IPS-20b (cell line): ENCODE measurements at regions not wholly inside any gene's neighbourhood (a gene's known extent, or its start where the extent isn't known, plus 50 kb on each side); places are given as distances from the start of the nearest gene placed in this dataset.
"Not testable (repeated sequence)": the region's sequence is repeated elsewhere in the genome, so short reads cannot be mapped to it uniquely, and the experiment has no call there.

ENCODE experiments used
- H3K27ac ChIP-seq: one replicate; pipeline ENCODE4 v1.5.1; 2013; ENCODE audit warnings: low read length
- H3K27me3 ChIP-seq: 2 replicates; pipeline ENCODE4 v1.6.1; 2013; ENCODE audit warnings: mild to moderate bottlenecking, low read length, inconsistent platforms; ENCODE audit not compliant: insufficient read depth
- H3K36me3 ChIP-seq: 2 replicates; pipeline ENCODE4 v1.6.1; 2013; ENCODE audit warnings: low read depth, mild to moderate bottlenecking, inconsistent platforms, low read length, moderate library complexity; ENCODE audit not compliant: insufficient read depth
- H3K4me1 ChIP-seq: 2 replicates; pipeline ENCODE4 v1.6.1; 2013; ENCODE audit warnings: mild to moderate bottlenecking, control low read depth, inconsistent platforms, low read length, moderate library complexity; ENCODE audit not compliant: insufficient read depth
- H3K4me3 ChIP-seq: 2 replicates; pipeline ENCODE4 v1.5.1; 2013; ENCODE audit warnings: mild to moderate bottlenecking, low read length, inconsistent platforms
- H3K9ac ChIP-seq: 2 replicates; pipeline ENCODE4 v1.6.1; 2013; ENCODE audit warnings: low read depth, mild to moderate bottlenecking, inconsistent platforms, low read length, moderate library complexity
- H3K9me3 ChIP-seq: 2 replicates; pipeline ENCODE4 v1.6.1; 2013; ENCODE audit warnings: mild to moderate bottlenecking, low read depth, low read length, inconsistent platforms; ENCODE audit not compliant: insufficient read depth

GRCh38 chr3:144815655-144816054, 844.0 kb downstream of the DIPK2A start:
- Histone ChIP-seq H3K4me3 (no peak overlapping the region), H3K36me3 (no peaks in the 10 kb centered on the region), H3K27me3 (no peaks in the 10 kb centered on the region), H3K27ac (no peak overlapping the region), H3K9ac (no peak overlapping the region), H3K9me3 (no peaks in the 10 kb centered on the region), H3K4me1 (peaks cover 2% of the 10 kb centered on the region; the same call in 1 of the 2 replicates)

DNA sequence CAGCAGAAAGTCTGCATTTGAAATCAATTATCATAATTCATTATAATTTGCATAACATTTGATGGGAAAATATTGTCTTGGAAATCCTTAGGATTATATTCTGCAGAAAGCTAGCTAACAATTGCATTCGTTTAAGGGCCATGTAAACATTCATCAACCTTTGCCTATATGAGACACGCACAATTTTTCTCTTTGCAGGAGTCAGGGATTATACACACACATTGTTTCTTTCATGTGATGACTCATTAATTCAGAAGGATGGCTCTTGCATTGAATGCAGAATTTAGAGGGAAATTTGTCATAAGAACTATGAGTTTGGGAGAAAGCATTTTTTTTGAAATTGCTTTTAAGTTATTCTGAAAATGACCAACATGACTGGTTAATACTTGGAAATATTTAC, 844.7 kb downstream of the DIPK2A start:
- H3K9me3 ChIP-seq: no peaks in the 10 kb centered on the region

DNA sequence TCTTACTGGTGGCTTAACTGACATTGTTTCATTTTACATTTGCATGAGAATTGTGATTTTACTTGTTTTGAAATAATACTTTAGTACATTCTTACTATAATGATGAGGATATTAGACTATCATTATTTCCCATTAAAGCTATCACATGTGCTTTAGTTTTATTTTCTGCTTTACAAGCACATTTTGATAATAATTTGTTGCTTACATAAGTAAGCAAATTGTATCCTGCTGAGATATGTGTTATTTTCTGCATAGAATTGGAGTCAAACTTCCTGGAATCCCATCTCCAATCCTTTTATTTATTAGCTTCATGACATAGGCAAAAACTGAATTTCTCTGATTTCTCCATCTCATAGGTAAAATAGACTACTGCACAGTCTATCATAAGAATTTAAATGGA, 847.4 kb downstream of the DIPK2A start:
- no peaks in the 10 kb centered on the region for H3K9me3 ChIP-seq
- H3K27me3 ChIP-seq: no peaks in the 10 kb centered on the region
- H3K27ac ChIP-seq: no peak overlapping the region
- no peak overlapping the region for H3K9ac ChIP-seq
- H3K4me3 ChIP-seq: no peak overlapping the region
- H3K4me1 ChIP-seq: peaks cover 2% of the 10 kb centered on the region; the same call in 1 of the 2 replicates
- H3K36me3 ChIP-seq: no peaks in the 10 kb centered on the region

More for the DNA sequence above, 844.7 kb downstream of the DIPK2A start:
- no peak overlapping the region for H3K9ac ChIP-seq
- no peaks in the 10 kb centered on the region for H3K27me3 ChIP-seq
- H3K27ac ChIP-seq: no peak overlapping the region
- H3K4me1 ChIP-seq: peaks cover 2% of the 10 kb centered on the region; the same call in 1 of the 2 replicates
- no peaks in the 10 kb centered on the region for H3K36me3 ChIP-seq
- H3K4me3 ChIP-seq: no peak overlapping the region

GRCh38 chr3:144820232-144820631, 848.6 kb downstream of the DIPK2A start:
- not testable (repeated sequence) for H3K4me1 ChIP-seq, H3K9ac ChIP-seq, H3K36me3 ChIP-seq, H3K9me3 ChIP-seq, H3K4me3 ChIP-seq, H3K27me3 ChIP-seq, H3K27ac ChIP-seq

GRCh38 chr3:144820726-144821125, 849.1 kb downstream of the DIPK2A start:
- Histone ChIP-seq H3K36me3 (no peaks in the 10 kb centered on the region), H3K9me3 (no peaks in the 10 kb centered on the region)

GRCh38 chr3:144821583-144821982, 850.0 kb downstream of the DIPK2A start:
- peaks cover 2% of the 10 kb centered on the region; the same call in 1 of the 2 replicates for H3K4me1 ChIP-seq
- no peak overlapping the region for H3K27ac ChIP-seq

More at GRCh38 chr3:144820726-144821125, 849.1 kb downstream of the DIPK2A start:
- peaks cover 2% of the 10 kb centered on the region; the same call in 1 of the 2 replicates for H3K4me1 ChIP-seq
- no peak overlapping the region for H3K4me3 ChIP-seq
- H3K27me3 ChIP-seq: no peaks in the 10 kb centered on the region
- no peak overlapping the region for H3K27ac ChIP-seq
- H3K9ac ChIP-seq: no peak overlapping the region

GRCh38 chr3:144822671-144823070, 851.0 kb downstream of the DIPK2A start:
- H3K27me3 ChIP-seq: no peaks in the 10 kb centered on the region
- no peak overlapping the region for H3K4me3 ChIP-seq
- no peak overlapping the region for H3K27ac ChIP-seq
- H3K36me3 ChIP-seq: no peaks in the 10 kb centered on the region
- no peaks in the 10 kb centered on the region for H3K9me3 ChIP-seq
- H3K4me1 ChIP-seq: peaks cover 2% of the 10 kb centered on the region; the same call in 1 of the 2 replicates
- no peak overlapping the region for H3K9ac ChIP-seq

More at GRCh38 chr3:144821583-144821982, 850.0 kb downstream of the DIPK2A start:
- H3K36me3 ChIP-seq: no peaks in the 10 kb centered on the region
- no peak overlapping the region for H3K9ac ChIP-seq
- H3K9me3 ChIP-seq: no peaks in the 10 kb centered on the region
- H3K27me3 ChIP-seq: no peaks in the 10 kb centered on the region
- no peak overlapping the region for H3K4me3 ChIP-seq

DNA sequence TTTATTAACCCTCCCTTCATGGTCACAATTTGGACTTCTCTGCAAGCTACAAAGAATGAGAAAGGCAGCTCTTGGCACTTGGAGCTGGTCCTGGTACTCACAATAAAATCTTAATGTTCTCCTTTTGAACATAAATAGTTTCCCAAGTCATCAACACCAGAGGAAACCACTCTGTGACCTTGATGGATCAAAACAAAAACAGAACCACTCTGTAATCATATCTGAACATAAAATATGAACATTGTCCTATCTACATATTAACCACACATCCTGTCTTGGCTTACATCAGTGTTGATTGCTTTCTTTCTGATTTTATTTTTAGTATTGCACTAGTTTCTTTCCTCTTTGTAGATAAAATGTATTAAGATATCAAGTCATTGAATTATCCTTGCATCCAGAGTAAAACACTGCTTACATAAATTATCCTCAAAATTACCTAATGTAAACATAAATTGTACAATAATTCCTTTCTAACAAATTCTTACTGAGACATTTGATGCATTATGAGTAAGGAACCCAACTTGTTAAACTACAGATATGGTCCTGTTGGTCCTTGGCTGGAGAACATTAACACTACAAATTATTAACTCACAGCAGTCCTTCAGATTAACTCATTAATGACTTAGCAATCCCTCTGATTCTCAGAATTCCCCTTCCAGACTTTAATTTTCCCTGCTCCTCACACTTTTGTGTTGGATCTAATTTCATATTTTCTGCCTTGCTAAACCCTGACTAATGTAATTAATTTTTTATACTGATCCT, 860.5 kb downstream of the DIPK2A start:
- Histone ChIP-seq H3K4me1 (no peaks in the 10 kb centered on the region), H3K9me3 (no peaks in the 10 kb centered on the region), H3K27me3 (no peaks in the 10 kb centered on the region), H3K36me3 (no peaks in the 10 kb centered on the region), H3K27ac (no peak overlapping the region), H3K4me3 (no peak overlapping the region), H3K9ac (no peak overlapping the region)

GRCh38 chr3:144839991-144840390, 868.4 kb downstream of the DIPK2A start:
- no peak overlapping the region for H3K4me3 ChIP-seq
- H3K36me3 ChIP-seq: no peaks in the 10 kb centered on the region
- no peak overlapping the region for H3K27ac ChIP-seq
- H3K9ac ChIP-seq: no peak overlapping the region
- H3K27me3 ChIP-seq: no peaks in the 10 kb centered on the region
- H3K4me1 ChIP-seq: no peaks in the 10 kb centered on the region
- H3K9me3 ChIP-seq: peaks cover 15% of the 10 kb centered on the region

DNA sequence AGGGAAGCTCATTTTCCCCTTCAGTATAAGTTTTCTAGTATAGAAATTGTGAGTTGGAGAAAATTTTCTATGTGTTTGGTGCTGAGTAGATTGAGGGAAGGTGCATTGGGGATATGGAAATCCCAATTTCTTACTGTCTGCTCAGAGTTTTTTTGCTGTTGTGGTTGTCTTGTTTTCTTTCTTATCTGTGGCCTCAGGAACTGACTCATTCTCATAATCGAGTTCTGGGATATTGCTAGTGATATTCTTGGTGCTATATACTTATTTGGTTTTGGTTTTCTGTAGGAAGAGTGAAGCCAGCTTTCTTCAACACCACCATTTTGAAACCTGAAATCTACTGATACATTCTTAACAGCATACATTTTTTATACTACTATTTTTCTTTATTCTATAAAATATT, 869.2 kb downstream of the DIPK2A start:
- H3K4me1 ChIP-seq: no peaks in the 10 kb centered on the region
- no peak overlapping the region for H3K27ac ChIP-seq
- H3K36me3 ChIP-seq: no peaks in the 10 kb centered on the region
- H3K27me3 ChIP-seq: no peaks in the 10 kb centered on the region
- no peak overlapping the region for H3K9ac ChIP-seq
- H3K9me3 ChIP-seq: peaks cover 15% of the 10 kb centered on the region
- H3K4me3 ChIP-seq: no peak overlapping the region

DNA sequence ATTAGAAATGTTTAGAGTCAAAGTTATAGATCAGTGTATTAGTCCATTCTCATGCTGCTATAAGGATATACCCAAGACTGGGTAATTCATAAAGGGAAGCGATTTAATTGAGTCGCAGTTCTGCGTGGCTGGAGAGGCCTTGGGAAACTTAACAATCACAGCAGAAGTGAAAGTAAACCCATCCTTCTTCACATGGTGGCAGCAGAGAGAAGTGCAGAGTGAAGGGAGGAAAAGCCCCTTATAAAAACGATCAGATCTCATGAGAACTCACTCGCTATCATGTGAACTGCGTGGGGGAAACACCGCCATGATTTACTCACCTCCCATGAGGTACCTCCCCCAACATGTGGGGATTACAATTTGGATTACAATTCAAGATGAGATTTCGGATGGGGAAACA, 871.5 kb downstream of the DIPK2A start:
- Histone ChIP-seq H3K4me1 (no peaks in the 10 kb centered on the region), H3K4me3 (no peak overlapping the region), H3K27me3 (no peaks in the 10 kb centered on the region), H3K9me3 (peaks cover 14% of the 10 kb centered on the region), H3K27ac (no peak overlapping the region), H3K9ac (no peak overlapping the region), H3K36me3 (no peaks in the 10 kb centered on the region)

- H3K4me3 ChIP-seq: no peak overlapping the region
- 0 out of 2 replicates have a peak, but pooled peaks cover 5% of the 10 kb centered on the region for H3K4me1 ChIP-seq
- no peaks in the 10 kb centered on the region for H3K9me3 ChIP-seq
- H3K9ac ChIP-seq: no peak overlapping the region
- H3K27me3 ChIP-seq: no peaks in the 10 kb centered on the region
- no peak overlapping the region for H3K27ac ChIP-seq
- no peaks in the 10 kb centered on the region for H3K36me3 ChIP-seq
Observed at GRCh38 chr3:144852999-144853398, 881.4 kb downstream of the DIPK2A start.
